HUES48 (cell line): ENCODE measurements at regions not wholly inside any gene's neighbourhood (a gene's known extent, or its start where the extent isn't known, plus 50 kb on each side); places are given as distances from the start of the nearest gene placed in this dataset.

Source experiments
- H3K27ac ChIP-seq: one replicate; pipeline ENCODE4 v1.7.0; 2013; ENCODE audit warnings: low read depth, low read length, inconsistent platforms
- H3K27me3 ChIP-seq: 2 replicates; pipeline ENCODE4 v1.6.1; 2013; ENCODE audit warnings: mild to moderate bottlenecking, low read length; ENCODE audit not compliant: control insufficient read depth, insufficient read depth
- H3K36me3 ChIP-seq: 2 replicates; pipeline ENCODE4 v1.6.1; 2013; ENCODE audit warnings: low read length; ENCODE audit not compliant: control insufficient read depth, insufficient read depth
- H3K4me1 ChIP-seq: 2 replicates; pipeline ENCODE4 v1.6.1; 2013; ENCODE audit warnings: mild to moderate bottlenecking, low read length; ENCODE audit not compliant: control insufficient read depth, insufficient read depth
- H3K4me3 ChIP-seq: 2 replicates; pipeline ENCODE4 v1.5.1; 2013; ENCODE audit warnings: mild to moderate bottlenecking, low read depth, low read length
- H3K9ac ChIP-seq: 2 replicates; pipeline ENCODE4 v1.6.1; 2013; ENCODE audit warnings: mild to moderate bottlenecking, low read depth, low read length, moderate library complexity
- H3K9me3 ChIP-seq: 2 replicates; pipeline ENCODE4 v1.6.1; 2013; ENCODE audit warnings: low read length; ENCODE audit not compliant: control insufficient read depth, insufficient read depth

- Histone ChIP-seq H3K27ac (no peak overlapping the region), H3K4me3 (no peak overlapping the region), H3K4me1 (0 out of 2 replicates have a peak, but pooled peaks cover 3% of the 10 kb centered on the region), H3K36me3 (no peaks in the 10 kb centered on the region), H3K27me3 (no peaks in the 10 kb centered on the region), H3K9ac (no peak overlapping the region), H3K9me3 (no peaks in the 10 kb centered on the region)
Observed at GRCh38 chr7:131726031-131726430, 169.6 kb upstream of the PODXL start.

GRCh38 chr7:131724776-131725345 lies 168.4 kb upstream of the PODXL start:
- H3K4me1 ChIP-seq: 0 out of 2 replicates have a peak, but pooled peaks cover 3% of the 10 kb centered on the region
- H3K27ac ChIP-seq: no peak overlapping the region
- no peaks in the 10 kb centered on the region for H3K36me3 ChIP-seq
- H3K27me3 ChIP-seq: no peaks in the 10 kb centered on the region
- H3K9me3 ChIP-seq: no peaks in the 10 kb centered on the region
- H3K9ac ChIP-seq: no peak overlapping the region
- H3K4me3 ChIP-seq: no peak overlapping the region

GRCh38 chr7:131723926-131724325 lies 167.5 kb upstream of the PODXL start:
- Histone ChIP-seq H3K9me3 (no peaks in the 10 kb centered on the region), H3K4me3 (no peak overlapping the region), H3K36me3 (no peaks in the 10 kb centered on the region), H3K4me1 (0 out of 2 replicates have a peak, but pooled peaks cover 3% of the 10 kb centered on the region), H3K9ac (no peak overlapping the region), H3K27ac (no peak overlapping the region), H3K27me3 (no peaks in the 10 kb centered on the region)

- Histone ChIP-seq H3K4me3 (no peak overlapping the region), H3K27me3 (no peaks in the 10 kb centered on the region), H3K4me1 (0 out of 2 replicates have a peak, but pooled peaks cover 3% of the 10 kb centered on the region), H3K9me3 (no peaks in the 10 kb centered on the region), H3K9ac (no peak overlapping the region), H3K36me3 (no peaks in the 10 kb centered on the region), H3K27ac (no peak overlapping the region)
Observed at GRCh38 chr7:131722371-131722770, 165.9 kb upstream of the PODXL start.

- H3K9ac ChIP-seq: no peak overlapping the region
- no peaks in the 10 kb centered on the region for H3K27me3 ChIP-seq
- H3K4me1 ChIP-seq: 0 out of 2 replicates have a peak, but pooled peaks cover 3% of the 10 kb centered on the region
- no peaks in the 10 kb centered on the region for H3K36me3 ChIP-seq
- no peaks in the 10 kb centered on the region for H3K9me3 ChIP-seq
- no peak overlapping the region for H3K27ac ChIP-seq
- no peak overlapping the region for H3K4me3 ChIP-seq
Observed at GRCh38 chr7:131721660-131722059, 165.2 kb upstream of the PODXL start.

- Histone ChIP-seq H3K4me3 (no peak overlapping the region), H3K27me3 (no peaks in the 10 kb centered on the region), H3K36me3 (no peaks in the 10 kb centered on the region), H3K4me1 (0 out of 2 replicates have a peak, but pooled peaks cover 3% of the 10 kb centered on the region), H3K9ac (no peak overlapping the region), H3K27ac (no peak overlapping the region), H3K9me3 (no peaks in the 10 kb centered on the region)
Observed at GRCh38 chr7:131720703-131721102, 164.3 kb upstream of the PODXL start.

GRCh38 chr7:131717181-131717580 lies 160.8 kb upstream of the PODXL start:
- Histone ChIP-seq H3K36me3 (no peaks in the 10 kb centered on the region), H3K9me3 (no peaks in the 10 kb centered on the region), H3K4me1 (no peaks in the 10 kb centered on the region), H3K27ac (no peak overlapping the region), H3K4me3 (no peak overlapping the region), H3K27me3 (no peaks in the 10 kb centered on the region), H3K9ac (no peak overlapping the region)

- H3K9me3 ChIP-seq: no peaks in the 10 kb centered on the region
- no peak overlapping the region for H3K4me3 ChIP-seq
- H3K27ac ChIP-seq: no peak overlapping the region
- no peaks in the 10 kb centered on the region for H3K36me3 ChIP-seq
- H3K4me1 ChIP-seq: no peaks in the 10 kb centered on the region
- H3K27me3 ChIP-seq: no peaks in the 10 kb centered on the region
- H3K9ac ChIP-seq: no peak overlapping the region
Observed at GRCh38 chr7:131699323-131699722, 142.9 kb upstream of the PODXL start.

- Histone ChIP-seq H3K9ac (no peak overlapping the region), H3K9me3 (no peaks in the 10 kb centered on the region), H3K27ac (no peak overlapping the region), H3K4me3 (no peak overlapping the region), H3K4me1 (peaks cover 3% of the 10 kb centered on the region; the same call in 1 of the 2 replicates), H3K27me3 (peaks cover 8% of the 10 kb centered on the region; the same call in 1 of the 2 replicates), H3K36me3 (no peaks in the 10 kb centered on the region)
Observed at GRCh38 chr7:131692131-131692960, 135.9 kb upstream of the PODXL start.

GRCh38 chr7:131691454-131692130 lies 135.2 kb upstream of the PODXL start:
- peaks cover 8% of the 10 kb centered on the region; the same call in 1 of the 2 replicates for H3K27me3 ChIP-seq
- H3K4me1 ChIP-seq: peaks cover 3% of the 10 kb centered on the region; the same call in 1 of the 2 replicates
- H3K27ac ChIP-seq: no peak overlapping the region
- H3K4me3 ChIP-seq: no peak overlapping the region
- no peak overlapping the region for H3K9ac ChIP-seq
- no peaks in the 10 kb centered on the region for H3K9me3 ChIP-seq
- no peaks in the 10 kb centered on the region for H3K36me3 ChIP-seq

GRCh38 chr7:131690441-131690840 lies 134.0 kb upstream of the PODXL start:
- Histone ChIP-seq H3K4me1 (peaks cover 3% of the 10 kb centered on the region; the same call in 1 of the 2 replicates), H3K4me3 (no peak overlapping the region), H3K27me3 (peaks cover 8% of the 10 kb centered on the region; the same call in 1 of the 2 replicates), H3K9me3 (no peaks in the 10 kb centered on the region), H3K9ac (no peak overlapping the region), H3K27ac (no peak overlapping the region), H3K36me3 (no peaks in the 10 kb centered on the region)
